K562 (cell line): ENCODE measurements at regions not wholly inside any gene's neighbourhood (a gene's known extent, or its start where the extent isn't known, plus 50 kb on each side); places are given as distances from the start of the nearest gene placed in this dataset.

Source experiments
- ATAC-seq: fragments of 200-7000 bp; cut with Tn5 transposase; 3 replicates; pipeline ENCODE4 v1.9.1; 2020; ENCODE audit warnings: moderate library complexity
- BruUV-seq: library from RNA; stranded (reverse); fragments of 400-500 nt; replicated peaks from 2 replicates; lab custom pipeline; 2021; lab: Mats Ljungman, UMichigan
- CTCF ChIA-PET: fragments of 300-600 bp; formaldehyde crosslinking; extraction: SDS; loops from one replicate; lab custom pipeline; 2021; ENCODE audit warnings: low intra/inter-chr PET ratio; lab: Yijun Ruan, JAX
- POLR2A ChIA-PET: fragments of 300-600, 350-650 bp; sonication (Branson Sonifier 250); formaldehyde crosslinking; extraction: SDS; loops from one replicate; lab custom pipeline; 2021; ENCODE audit warnings: antibody characterized with exemption, inconsistent platforms; lab: Yijun Ruan, JAX
- DNase-seq, 4 experiments: peaks; one replicate each; pipeline versions ENCODE4 v3.0.0 to v3.0.0-alpha.2; 2011 to 2018; ENCODE audit warnings: low spot score in 3 of 4, mixed read lengths in 3 of 4; ENCODE audit errors: extremely low read depth in 1 of 4
- FAIRE-seq: peaks from 2 replicates; lab custom pipeline; 2011; peaks lifted over from hg19 to GRCh38; lab: Jason Lieb, UNC
- H2AFZ ChIP-seq: 2 replicates; pipeline ENCODE4 v1.6.0; 2011; ENCODE audit warnings: low read depth, low read length, control low read depth, inconsistent platforms
- H3K27ac ChIP-seq: fragments of 200-600 bp; 3 replicates; pipeline ENCODE4 v1.8.0; 2011; ENCODE audit warnings: low read depth, mild to moderate bottlenecking, control low read depth, inconsistent platforms, low read length, moderate library complexity, mixed read lengths; ENCODE audit errors: extremely low read depth
- H3K27me3 ChIP-seq, 2 experiments: fragments of 300-600 bp in 1 of 2; 2 replicates in 1 of 2; 3 replicates in 1 of 2; pipeline versions ENCODE4 v1.6.0 to v1.8.0; 2011; ENCODE audit warnings: inconsistent platforms in 2 of 2, low read length in 2 of 2, mild to moderate bottlenecking in 1 of 2, mixed read lengths in 1 of 2, moderate library complexity in 1 of 2; ENCODE audit not compliant: control insufficient read depth in 2 of 2, insufficient read depth in 2 of 2
- H3K36me3 ChIP-seq: fragments of 300-600 bp; 3 replicates; pipeline ENCODE4 v1.8.0; 2011; ENCODE audit warnings: mild to moderate bottlenecking, low read length, inconsistent platforms; ENCODE audit not compliant: control insufficient read depth, insufficient read depth
- H3K4me1 ChIP-seq, 2 experiments: fragments of 200-600 bp in 1 of 2; replicated peaks in 1 of 2; 2 replicates in 1 of 2; 3 replicates in 1 of 2; pipeline versions ENCODE4 v1.5.1 to v1.8.0; 2011; ENCODE audit warnings: inconsistent platforms in 2 of 2, low read length in 2 of 2, mild to moderate bottlenecking in 1 of 2, mixed read lengths in 1 of 2, moderate library complexity in 1 of 2; ENCODE audit not compliant: control insufficient read depth in 2 of 2, insufficient read depth in 2 of 2
- H3K4me2 ChIP-seq: 2 replicates; pipeline ENCODE4 v1.6.1; 2011; ENCODE audit warnings: low read length, control low read depth, inconsistent platforms, mixed read lengths; ENCODE audit not compliant: insufficient read depth
- H3K4me3 ChIP-seq: fragments of 200-600 bp; sonication (generic), shearing (Covaris generic); 2 replicates; pipeline ENCODE4 v1.5.1; 2016; ENCODE audit warnings: control low read depth, inconsistent platforms
- H3K79me2 ChIP-seq: fragments of 200-600 bp; 3 replicates; pipeline ENCODE4 v1.8.0; 2011; ENCODE audit warnings: low read length, inconsistent platforms; ENCODE audit not compliant: control insufficient read depth, insufficient read depth
- H3K9ac ChIP-seq, 2 experiments: 2 replicates each; pipeline versions ENCODE4 v1.6.0 to v1.6.1; 2011; ENCODE audit warnings: low read depth in 2 of 2, low read length in 2 of 2, control low read depth in 1 of 2, inconsistent platforms in 1 of 2, mild to moderate bottlenecking in 1 of 2, mixed read lengths in 1 of 2; ENCODE audit not compliant: insufficient read depth in 1 of 2
- H3K9me1 ChIP-seq: one replicate; pipeline ENCODE4 v1.6.0; 2011; ENCODE audit warnings: inconsistent platforms, mild to moderate bottlenecking, low read length, moderate library complexity; ENCODE audit not compliant: control insufficient read depth, insufficient read depth
- H3K9me3 ChIP-seq: replicated peaks from 2 replicates; pipeline ENCODE4 v1.5.1; 2011; ENCODE audit warnings: low read depth, low read length, inconsistent platforms; ENCODE audit not compliant: control insufficient read depth, insufficient read depth
- H4K20me1 ChIP-seq: replicated peaks from 2 replicates; pipeline ENCODE4 v1.6.1; 2011; ENCODE audit warnings: low read length, inconsistent platforms, mixed read lengths; ENCODE audit not compliant: control insufficient read depth, insufficient read depth
- BHLHE40 ChIP-seq: IDR thresholded peaks from 2 replicates; pipeline ENCODE4 v1.6.1; 2011; ENCODE audit warnings: low read length, improper control_type of control experiment
- BRD9 ChIP-seq: fragments of 450-650 bp; IDR thresholded peaks from 2 replicates; pipeline ENCODE4 v1.6.1; 2018; ENCODE audit warnings: low read depth; ENCODE audit not compliant: partially characterized antibody
- CREBBP ChIP-seq: IDR thresholded peaks from one replicate; pipeline ENCODE4 v1.6.1; 2012; ENCODE audit warnings: low read depth, mild to moderate bottlenecking, control low read depth, inconsistent platforms, low read length
- DMBX1 ChIP-seq: fragments of 250-450 bp; sonication (Bioruptor Pico); IDR thresholded peaks from 2 replicates; pipeline ENCODE4 v1.8.0; 2022; ENCODE audit warnings: inconsistent platforms, mild to moderate bottlenecking, moderate library complexity, borderline replicate concordance
- FOS ChIP-seq: IDR thresholded peaks from 3 replicates; pipeline ENCODE4 v1.6.1; 2011; ENCODE audit not compliant: insufficient read length; ENCODE audit errors: extremely low read depth
- HCFC1 ChIP-seq: IDR thresholded peaks from 2 replicates; pipeline ENCODE4 v1.6.1; 2012; ENCODE audit warnings: low read depth, low read length, improper control_type of control experiment
- LARP7 ChIP-seq: fragments of 450-650 bp; IDR thresholded peaks from 2 replicates; pipeline ENCODE4 v1.6.1; 2016
- NR2F6 ChIP-seq: fragments of 450-650 bp; formaldehyde crosslinking; IDR thresholded peaks from 2 replicates; pipeline ENCODE4 v1.4.0; 2020; ENCODE audit warnings: mild to moderate bottlenecking
- POLR3A ChIP-seq: IDR thresholded peaks from 2 replicates; pipeline ENCODE4 v1.6.1; 2011; ENCODE audit warnings: borderline replicate concordance, mild to moderate bottlenecking, moderate library complexity; ENCODE audit not compliant: insufficient read length, insufficient read depth; ENCODE audit errors: extremely low read depth
- ZNF511 ChIP-seq: sonication (generic); formaldehyde crosslinking; IDR thresholded peaks from 2 replicates; pipeline ENCODE4 v1.8.0; 2022; ENCODE audit warnings: mild to moderate bottlenecking, missing genetic modification reagents
- ZNF740 ChIP-seq, 3 experiments: fragments of 200-800 bp in 1 of 3; sonication (Bioruptor generic) in 1 of 3; sonication (generic) in 1 of 3; formaldehyde crosslinking in 1 of 3; IDR thresholded peaks; 2 replicates each; pipeline versions ENCODE4 v1.6.1 to v1.8.0; 2016 to 2022; ENCODE audit warnings: mild to moderate bottlenecking in 2 of 3, missing compliant biosample characterization in 2 of 3, missing genetic modification characterization in 2 of 3, missing genetic modification reagents in 1 of 3
- in situ Hi-C: fragments of 300-500 bp; cut with MboI; formaldehyde crosslinking; loops from 4 replicates; pipeline ENCODE4 v1.15.0; 2018; ENCODE audit warnings: inconsistent platforms, mixed read lengths
- intact Hi-C: fragments of 100-400 bp; cut with micrococcal nuclease; formaldehyde crosslinking; loops from 2 replicates; pipeline ENCODE4 v1.14.2; 2022
- TF ChIP-seq, protein P1 (sequence below): fragments of 450-650 bp; IDR thresholded peaks from 2 replicates; pipeline ENCODE4 v1.7.1; 2018; ENCODE audit warnings: mild to moderate bottlenecking, low read depth; ENCODE audit not compliant: partially characterized antibody
- TF ChIP-seq, protein P2 (sequence below): IDR thresholded peaks from 2 replicates; pipeline ENCODE4 v1.6.1; 2011; ENCODE audit not compliant: insufficient read length; ENCODE audit errors: extremely low read depth

- no peak overlapping the region for H3K4me2 ChIP-seq
- intact Hi-C loops = no loop called here
- ATAC-seq (no peak), FAIRE-seq (no peak), DNase-seq (no peak)
- CTCF ChIA-PET = no interaction called here
- H3K4me3 ChIP-seq = no peak overlapping the region
- no peaks in the 10 kb centered on the region for H3K36me3 ChIP-seq
- no peak overlapping the region for H3K9ac ChIP-seq
- in situ Hi-C loops = no loop called here
- no peaks in the 10 kb centered on the region for H3K9me1 ChIP-seq
- H2AFZ ChIP-seq = no peak overlapping the region
- BruUV-seq = no TSS peak
- H3K27ac ChIP-seq = no peak overlapping the region
- no peaks in the 10 kb centered on the region for H3K79me2 ChIP-seq
- H3K9me3 ChIP-seq = no peaks in the 10 kb centered on the region
- POLR2A ChIA-PET = no interaction called here
- no peaks in the 10 kb centered on the region for H3K27me3 ChIP-seq
- no peaks in the 10 kb centered on the region for H4K20me1 ChIP-seq
- H3K4me1 ChIP-seq = no peaks in the 10 kb centered on the region
- TF ChIP-seq HCFC1 = no peak
- TF ChIP-seq NR2F6 (CRISPR knock-in tag) = no peak
- TF ChIP-seq ZNF740 (CRISPR knock-in tag; IDR thresholded peaks at IDR 0.05) = no peak
- TF ChIP-seq ZNF740 (tag; IDR thresholded peaks at IDR 0.05) = no peak
- TF ChIP-seq POLR3A = no peak
- TF ChIP-seq CREBBP = no peak
- TF ChIP-seq DMBX1 (CRISPR knock-in tag) = no peak
- no peak for TF ChIP-seq LARP7
- TF ChIP-seq BRD9 = no peak
- no peak for TF ChIP-seq FOS
- TF ChIP-seq BHLHE40 = no peak
- TF ChIP-seq ZNF511 (CRISPR knock-in tag) = no peak
- TF ChIP-seq, protein P1, sequence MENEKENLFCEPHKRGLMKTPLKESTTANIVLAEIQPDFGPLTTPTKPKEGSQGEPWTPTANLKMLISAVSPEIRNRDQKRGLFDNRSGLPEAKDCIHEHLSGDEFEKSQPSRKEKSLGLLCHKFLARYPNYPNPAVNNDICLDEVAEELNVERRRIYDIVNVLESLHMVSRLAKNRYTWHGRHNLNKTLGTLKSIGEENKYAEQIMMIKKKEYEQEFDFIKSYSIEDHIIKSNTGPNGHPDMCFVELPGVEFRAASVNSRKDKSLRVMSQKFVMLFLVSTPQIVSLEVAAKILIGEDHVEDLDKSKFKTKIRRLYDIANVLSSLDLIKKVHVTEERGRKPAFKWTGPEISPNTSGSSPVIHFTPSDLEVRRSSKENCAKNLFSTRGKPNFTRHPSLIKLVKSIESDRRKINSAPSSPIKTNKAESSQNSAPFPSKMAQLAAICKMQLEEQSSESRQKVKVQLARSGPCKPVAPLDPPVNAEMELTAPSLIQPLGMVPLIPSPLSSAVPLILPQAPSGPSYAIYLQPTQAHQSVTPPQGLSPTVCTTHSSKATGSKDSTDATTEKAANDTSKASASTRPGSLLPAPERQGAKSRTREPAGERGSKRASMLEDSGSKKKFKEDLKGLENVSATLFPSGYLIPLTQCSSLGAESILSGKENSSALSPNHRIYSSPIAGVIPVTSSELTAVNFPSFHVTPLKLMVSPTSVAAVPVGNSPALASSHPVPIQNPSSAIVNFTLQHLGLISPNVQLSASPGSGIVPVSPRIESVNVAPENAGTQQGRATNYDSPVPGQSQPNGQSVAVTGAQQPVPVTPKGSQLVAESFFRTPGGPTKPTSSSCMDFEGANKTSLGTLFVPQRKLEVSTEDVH = no peak
- TF ChIP-seq, protein P2, sequence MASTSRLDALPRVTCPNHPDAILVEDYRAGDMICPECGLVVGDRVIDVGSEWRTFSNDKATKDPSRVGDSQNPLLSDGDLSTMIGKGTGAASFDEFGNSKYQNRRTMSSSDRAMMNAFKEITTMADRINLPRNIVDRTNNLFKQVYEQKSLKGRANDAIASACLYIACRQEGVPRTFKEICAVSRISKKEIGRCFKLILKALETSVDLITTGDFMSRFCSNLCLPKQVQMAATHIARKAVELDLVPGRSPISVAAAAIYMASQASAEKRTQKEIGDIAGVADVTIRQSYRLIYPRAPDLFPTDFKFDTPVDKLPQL = no peak
These were observed 529.8 kb upstream of the NBEA start for GRCh38 chr13:34412295-34412694.
